T47D (cell line): ENCODE measurements at regions not wholly inside any gene's neighbourhood (a gene's known extent, or its start where the extent isn't known, plus 50 kb on each side); places are given as distances from the start of the nearest gene placed in this dataset.

Experiments used
- DNase-seq, 2 experiments: peaks; one replicate each; pipeline versions ENCODE4 v3.0.0 to v3.0.0-alpha.2; 2011 to 2012; ENCODE audit warnings: low read depth in 1 of 2, low spot score in 1 of 2
- JUND ChIP-seq: IDR thresholded peaks from 2 replicates; pipeline ENCODE4 v1.6.1; 2012; ENCODE audit warnings: low read depth
- in situ Hi-C: cut with HindIII; loops from 2 replicates; pipeline ENCODE4 v1.10.0; 2016; ENCODE audit warnings: low sequenced_read_pairs, low pct_unique_long_range_greater_than_20kb

GRCh38 chr3:82103241-82103640 lies 341.8 kb upstream of the GBE1 start:
- in situ Hi-C loops, result no loop called here
- DNase-seq, result no peak
- no peak for TF ChIP-seq JUND

DNA sequence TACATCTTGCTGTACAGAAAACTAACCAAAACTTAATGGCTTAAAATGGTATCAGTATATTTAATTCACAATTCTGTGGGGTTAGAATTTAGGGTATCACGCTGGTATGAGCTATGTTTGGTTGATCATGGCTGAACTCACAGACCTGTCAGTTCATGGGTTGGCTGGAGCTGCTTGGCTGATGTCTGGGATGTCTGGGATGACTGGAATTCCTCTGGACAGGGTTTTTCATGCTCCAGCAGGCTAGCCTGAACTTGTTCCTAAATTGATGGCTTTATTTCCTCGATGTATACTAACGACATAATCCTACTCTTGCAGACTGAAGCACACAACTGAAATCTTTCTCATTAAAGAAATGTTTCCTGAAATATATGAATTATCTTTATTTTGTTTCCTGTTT lies 338.9 kb upstream of the GBE1 start:
- peak in 1 of 2 experiments; percentile 62 for DNase-seq
- in situ Hi-C loops, result no loop called here
- no peak for TF ChIP-seq JUND

GRCh38 chr3:82093641-82094040 lies 332.2 kb upstream of the GBE1 start:
- in situ Hi-C loops, result no loop called here
- no peak for TF ChIP-seq JUND
- no peak for DNase-seq

- TF ChIP-seq JUND, result no peak
- in situ Hi-C loops, result no loop called here
- DNase-seq, result no peak
Observed at GRCh38 chr3:82088749-82089148, 327.3 kb upstream of the GBE1 start.

DNA sequence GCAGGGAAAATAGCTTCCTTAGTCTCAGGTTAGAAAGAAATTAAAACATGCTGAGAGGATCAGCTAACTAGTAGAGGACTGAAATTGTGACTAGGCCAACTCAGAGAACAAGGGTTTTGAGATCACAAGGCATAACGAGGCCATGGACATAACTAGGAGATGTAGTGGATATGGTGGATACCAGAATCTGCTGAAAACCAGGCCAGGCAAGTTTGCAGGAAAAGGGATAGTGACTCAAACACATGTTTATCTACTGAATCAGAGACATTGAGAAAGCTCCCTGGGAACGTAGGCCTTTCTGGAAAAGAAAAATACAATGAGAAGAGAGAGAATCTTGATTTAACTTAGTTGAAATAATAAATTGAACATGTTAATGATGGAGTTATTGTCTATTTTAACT lies 326.5 kb upstream of the GBE1 start:
- DNase-seq, result no peak
- no peak for TF ChIP-seq JUND
- in situ Hi-C loops, result no loop called here

DNA sequence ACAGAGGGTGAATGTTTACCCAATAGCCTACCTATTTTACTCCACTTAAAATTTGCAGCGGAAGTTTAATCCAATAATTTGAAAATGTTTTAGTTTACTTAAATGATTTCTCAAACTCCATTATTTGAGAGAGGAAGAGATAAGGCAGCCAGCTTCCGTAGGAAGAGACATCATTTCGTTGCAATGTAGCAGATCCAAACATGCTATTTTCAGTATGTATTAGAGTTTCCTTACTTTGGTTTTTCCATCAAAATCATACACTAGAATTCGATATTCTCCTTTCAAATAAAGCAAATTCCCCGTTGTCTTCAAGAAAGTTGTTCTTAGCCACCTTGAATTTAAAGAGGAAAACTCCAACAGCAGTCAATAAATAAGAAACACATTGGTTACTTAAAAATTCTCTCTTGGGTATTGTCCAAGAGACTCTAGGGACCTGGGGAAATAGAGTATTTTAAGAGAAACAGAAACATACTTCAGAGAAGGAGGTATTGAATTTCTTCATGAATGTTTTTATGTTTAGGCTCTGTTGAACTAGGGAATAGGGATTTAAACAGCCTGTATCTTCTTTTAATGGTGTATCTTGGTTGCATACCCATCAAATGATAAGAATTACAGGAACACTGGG lies 324.5 kb upstream of the GBE1 start:
- in situ Hi-C loops, result no loop called here
- DNase-seq, result no peak
- TF ChIP-seq JUND, result no peak

DNA sequence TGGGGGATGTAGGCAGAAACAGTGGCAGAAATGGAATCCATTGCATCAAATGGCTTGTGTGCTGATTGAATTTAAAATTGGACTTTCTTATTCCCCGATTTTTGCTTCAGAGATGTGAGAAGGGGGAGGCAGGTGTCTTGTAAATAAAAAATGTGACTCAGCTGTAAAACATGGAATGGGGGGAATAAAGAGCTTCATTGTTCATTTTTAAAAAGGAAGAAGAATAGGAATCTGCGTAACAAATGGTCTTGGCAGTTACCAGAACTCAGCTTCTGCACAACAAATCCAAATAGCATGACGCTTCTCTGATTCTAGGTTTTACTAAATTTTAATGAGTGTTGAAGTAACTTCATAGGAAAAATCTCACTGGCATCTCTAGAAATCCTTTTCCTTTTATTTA lies 323.9 kb upstream of the GBE1 start:
- in situ Hi-C loops, result no loop called here
- no peak for TF ChIP-seq JUND

GRCh38 chr3:82084824-82085223 lies 323.4 kb upstream of the GBE1 start:
- TF ChIP-seq JUND, result no peak
- no peak for DNase-seq
- in situ Hi-C loops, result no loop called here

More for the DNA sequence above, 323.9 kb upstream of the GBE1 start:
- DNase-seq, result no peak

- DNase-seq, result no peak
- no peak for TF ChIP-seq JUND
- in situ Hi-C loops, result no loop called here
Observed at GRCh38 chr3:82082796-82083195, 321.4 kb upstream of the GBE1 start.

DNA sequence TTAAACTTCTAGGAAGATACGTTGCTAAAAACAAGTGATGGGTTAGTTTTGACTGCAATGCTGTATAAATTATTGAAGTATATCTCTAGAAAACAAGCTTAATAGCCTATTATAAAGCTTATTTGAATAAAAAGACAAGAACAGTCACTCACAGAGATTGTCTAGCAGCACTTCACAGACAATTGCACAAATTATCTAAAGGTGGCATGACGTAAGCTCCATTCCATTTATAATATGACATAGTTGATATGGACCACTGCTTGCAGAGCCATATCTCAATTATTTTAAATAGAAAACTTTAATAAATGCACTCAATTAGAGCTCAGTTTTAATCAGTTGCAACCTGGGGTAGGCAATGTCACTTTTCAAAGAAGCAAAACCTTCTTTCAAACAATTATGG lies 319.9 kb upstream of the GBE1 start:
- no peak for DNase-seq
- no peak for TF ChIP-seq JUND
- in situ Hi-C loops, result no loop called here

- no peak for TF ChIP-seq JUND
- in situ Hi-C loops, result no loop called here
- DNase-seq, result no peak
Observed at GRCh38 chr3:82080792-82081191, 319.3 kb upstream of the GBE1 start.

GRCh38 chr3:82080261-82080660 lies 318.8 kb upstream of the GBE1 start:
- in situ Hi-C loops, result no loop called here
- no peak for TF ChIP-seq JUND
- peak in 1 of 2 experiments; percentile 50 for DNase-seq

GRCh38 chr3:82079335-82079890 lies 318.0 kb upstream of the GBE1 start:
- TF ChIP-seq JUND, result no peak
- in situ Hi-C loops, result no loop called here
- DNase-seq, result no peak

DNA sequence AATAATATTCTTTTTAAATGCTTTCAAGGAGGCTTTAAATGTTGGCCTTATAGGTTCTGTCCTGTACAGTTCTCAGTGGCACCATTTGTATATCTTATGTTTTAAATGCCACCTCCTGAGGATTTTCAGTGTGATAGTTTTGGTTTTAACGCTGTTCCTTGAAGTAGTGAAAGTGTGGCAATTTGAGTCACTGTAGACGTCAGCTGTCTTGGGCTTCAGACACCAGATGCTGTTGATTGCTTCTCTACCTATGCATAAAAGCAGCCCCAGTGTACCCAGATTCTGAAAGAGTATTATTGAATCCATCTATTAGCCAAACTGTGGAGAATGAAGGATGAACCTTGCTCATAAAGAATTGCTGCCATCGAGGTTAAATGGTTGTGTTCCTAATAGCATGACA lies 316.8 kb upstream of the GBE1 start:
- in situ Hi-C loops, result no loop called here

More for the DNA sequence above, 316.8 kb upstream of the GBE1 start:
- TF ChIP-seq JUND, result no peak
- no peak for DNase-seq
